GM12878 (cell line): ENCODE measurements at regions not wholly inside any gene's neighbourhood (a gene's known extent, or its start where the extent isn't known, plus 50 kb on each side); places are given as distances from the start of the nearest gene placed in this dataset.

Experiments
- ATAC-seq: fragments of 200-7000 bp; cut with Tn5 transposase; 3 replicates; pipeline ENCODE4 v1.9.1; 2020; ENCODE audit warnings: mild to moderate bottlenecking, moderate library complexity
- BruUV-seq: library from RNA; stranded (reverse); fragments of 400-500 nt; replicated peaks from 2 replicates; lab custom pipeline; 2021; lab: Mats Ljungman, UMichigan
- CTCF ChIA-PET: fragments of 300-600 bp; sonication (Branson Sonifier 250); formaldehyde crosslinking; extraction: SDS; loops from one replicate; lab custom pipeline; 2021; ENCODE audit warnings: inconsistent platforms; lab: Yijun Ruan, JAX
- POLR2A ChIA-PET: fragments of 350-600 bp; formaldehyde crosslinking; extraction: SDS; loops from one replicate; lab custom pipeline; 2021; ENCODE audit warnings: inconsistent platforms; lab: Charles Lee
- RAD21 ChIA-PET: fragments of 300-600 bp; sonication (Branson Sonifier 250); formaldehyde crosslinking; loops from one replicate; lab custom pipeline; 2023; ENCODE audit warnings: antibody characterized with exemption; ENCODE audit not compliant: unreplicated experiment; lab: Charles Lee
- SMC1A ChIA-PET: fragments of 300-600 bp; sonication (Branson Sonifier 250); formaldehyde crosslinking; loops from one replicate; lab custom pipeline; 2023; ENCODE audit not compliant: unreplicated experiment, uncharacterized antibody; lab: Charles Lee
- DNase-seq: peaks from one replicate; pipeline ENCODE4 v3.0.0-alpha.2; 2011; ENCODE audit warnings: low read depth, low spot score
- FAIRE-seq: peaks from 3 replicates; lab custom pipeline; 2011; peaks lifted over from hg19 to GRCh38; lab: Jason Lieb, UNC
- H2AFZ ChIP-seq: 2 replicates; pipeline ENCODE4 v1.6.0; 2011; ENCODE audit warnings: low read depth, low read length, control low read depth; ENCODE audit not compliant: control insufficient read depth
- H3K27ac ChIP-seq: 2 replicates; pipeline ENCODE4 v1.5.1; 2011; ENCODE audit warnings: control low read depth; ENCODE audit not compliant: control insufficient read depth, insufficient read depth
- H3K27me3 ChIP-seq, 2 experiments: replicated peaks in 1 of 2; 2 replicates each; pipeline versions ENCODE4 v1.6.0 to v1.6.1; 2011; ENCODE audit warnings: low read length in 1 of 2; ENCODE audit not compliant: control insufficient read depth in 2 of 2, insufficient read depth in 2 of 2
- H3K36me3 ChIP-seq, 2 experiments: 2 replicates each; pipeline ENCODE4 v1.5.1; 2011; ENCODE audit warnings: low read length in 1 of 2; ENCODE audit not compliant: control insufficient read depth in 2 of 2, insufficient read depth in 2 of 2
- H3K4me1 ChIP-seq: 2 replicates; pipeline ENCODE4 v1.6.1; 2011; ENCODE audit warnings: mild to moderate bottlenecking, low read length, moderate library complexity, mixed read lengths; ENCODE audit not compliant: control insufficient read depth, insufficient read depth
- H3K4me2 ChIP-seq: 2 replicates; pipeline ENCODE4 v1.6.0; 2011; ENCODE audit warnings: control low read depth; ENCODE audit not compliant: control insufficient read depth, insufficient read depth
- H3K4me3 ChIP-seq: fragments of 200-600 bp; sonication (generic); 2 replicates; pipeline ENCODE4 v1.5.1; 2016
- H3K79me2 ChIP-seq: 2 replicates; pipeline ENCODE4 v1.6.0; 2011; ENCODE audit warnings: low read length; ENCODE audit not compliant: control insufficient read depth, insufficient read depth
- H3K9ac ChIP-seq: 2 replicates; pipeline ENCODE4 v1.8.0; 2011; ENCODE audit warnings: low read length, control low read depth, mixed read lengths; ENCODE audit not compliant: control insufficient read depth, insufficient read depth
- H3K9me3 ChIP-seq: replicated peaks from 3 replicates; pipeline ENCODE4 v1.5.1; 2011; ENCODE audit warnings: mild to moderate bottlenecking, low read length; ENCODE audit not compliant: control insufficient read depth, insufficient read depth
- H4K20me1 ChIP-seq: 2 replicates; pipeline ENCODE4 v1.6.0; 2011; ENCODE audit not compliant: control insufficient read depth, insufficient read depth
- NFIC ChIP-seq: IDR thresholded peaks from 2 replicates; pipeline ENCODE4 v1.6.1; 2012; ENCODE audit warnings: low read depth, mild to moderate bottlenecking, inconsistent platforms, low read length, moderate library complexity
- SRF ChIP-seq, 2 experiments: IDR thresholded peaks; 2 replicates each; pipeline ENCODE4 v1.6.1; 2011; ENCODE audit warnings: low read depth in 2 of 2, low read length in 2 of 2, mild to moderate bottlenecking in 1 of 2, moderate library complexity in 1 of 2
- TAF1 ChIP-seq: IDR thresholded peaks from 2 replicates; pipeline ENCODE4 v1.6.1; 2011; ENCODE audit warnings: mild to moderate bottlenecking, low read depth, low read length, borderline replicate concordance
- ZNF622 ChIP-seq: fragments of 450-650 bp; IDR thresholded peaks from 2 replicates; pipeline ENCODE4 v1.6.1; 2017; ENCODE audit warnings: mild to moderate bottlenecking, inconsistent platforms
- WGBS: methylation state at CpG from one replicate; pipeline ENCODE4 v1.1.6; 2016; ENCODE audit warnings: low lambda C conversion rate; ENCODE audit not compliant: insufficient replicate concordance, insufficient coverage; ENCODE audit errors: missing lambda C conversion rate; 5-methylcytosine and 5-hydroxymethylcytosine counted together
- in situ Hi-C: fragments of 300-500 bp; cut with MboI; formaldehyde crosslinking; loops from 9 replicates; pipeline ENCODE4 v1.14.3; 2018; ENCODE audit warnings: mixed read lengths
- intact Hi-C: fragments of 100-400 bp; cut with micrococcal nuclease; formaldehyde crosslinking; loops from one replicate; pipeline ENCODE4 v1.14.2; 2022; ENCODE audit not compliant: unreplicated experiment
- TF ChIP-seq, protein P1 (sequence below): fragments of 450-650 bp; IDR thresholded peaks from 2 replicates; pipeline ENCODE4 v1.6.1; 2017; ENCODE audit warnings: mild to moderate bottlenecking, moderate library complexity

- DNase-seq = no peak
Observed at GRCh38 chr10:130242513-130242912, 106.3 kb downstream of the GLRX3 start.

More at GRCh38 chr10:130242513-130242912, 106.3 kb downstream of the GLRX3 start:
- FAIRE-seq (no peak), ATAC-seq (no peak)
- H3K4me3 ChIP-seq = no peak overlapping the region
- H3K9ac ChIP-seq = no peak overlapping the region
- no peaks in the 10 kb centered on the region for H3K27me3 ChIP-seq
- ChIA-PET CTCF (no interaction called here), SMC1A (no interaction called here), POLR2A (no interaction called here), RAD21 (no interaction called here)
- H3K4me1 ChIP-seq = no peaks in the 10 kb centered on the region
- H4K20me1 ChIP-seq = no peaks in the 10 kb centered on the region
- TF ChIP-seq, protein P1, sequence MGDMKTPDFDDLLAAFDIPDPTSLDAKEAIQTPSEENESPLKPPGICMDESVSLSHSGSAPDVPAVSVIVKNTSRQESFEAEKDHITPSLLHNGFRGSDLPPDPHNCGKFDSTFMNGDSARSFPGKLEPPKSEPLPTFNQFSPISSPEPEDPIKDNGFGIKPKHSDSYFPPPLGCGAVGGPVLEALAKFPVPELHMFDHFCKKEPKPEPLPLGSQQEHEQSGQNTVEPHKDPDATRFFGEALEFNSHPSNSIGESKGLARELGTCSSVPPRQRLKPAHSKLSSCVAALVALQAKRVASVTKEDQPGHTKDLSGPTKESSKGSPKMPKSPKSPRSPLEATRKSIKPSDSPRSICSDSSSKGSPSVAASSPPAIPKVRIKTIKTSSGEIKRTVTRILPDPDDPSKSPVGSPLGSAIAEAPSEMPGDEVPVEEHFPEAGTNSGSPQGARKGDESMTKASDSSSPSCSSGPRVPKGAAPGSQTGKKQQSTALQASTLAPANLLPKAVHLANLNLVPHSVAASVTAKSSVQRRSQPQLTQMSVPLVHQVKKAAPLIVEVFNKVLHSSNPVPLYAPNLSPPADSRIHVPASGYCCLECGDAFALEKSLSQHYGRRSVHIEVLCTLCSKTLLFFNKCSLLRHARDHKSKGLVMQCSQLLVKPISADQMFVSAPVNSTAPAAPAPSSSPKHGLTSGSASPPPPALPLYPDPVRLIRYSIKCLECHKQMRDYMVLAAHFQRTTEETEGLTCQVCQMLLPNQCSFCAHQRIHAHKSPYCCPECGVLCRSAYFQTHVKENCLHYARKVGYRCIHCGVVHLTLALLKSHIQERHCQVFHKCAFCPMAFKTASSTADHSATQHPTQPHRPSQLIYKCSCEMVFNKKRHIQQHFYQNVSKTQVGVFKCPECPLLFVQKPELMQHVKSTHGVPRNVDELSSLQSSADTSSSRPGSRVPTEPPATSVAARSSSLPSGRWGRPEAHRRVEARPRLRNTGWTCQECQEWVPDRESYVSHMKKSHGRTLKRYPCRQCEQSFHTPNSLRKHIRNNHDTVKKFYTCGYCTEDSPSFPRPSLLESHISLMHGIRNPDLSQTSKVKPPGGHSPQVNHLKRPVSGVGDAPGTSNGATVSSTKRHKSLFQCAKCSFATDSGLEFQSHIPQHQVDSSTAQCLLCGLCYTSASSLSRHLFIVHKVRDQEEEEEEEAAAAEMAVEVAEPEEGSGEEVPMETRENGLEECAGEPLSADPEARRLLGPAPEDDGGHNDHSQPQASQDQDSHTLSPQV = no peak
- TF ChIP-seq NFIC (no peak), TAF1 (no peak), SRF (IDR thresholded peaks at IDR 0.05; ENCODE audit: low read depth in 2 of 2, low read length in 2 of 2) (no peak), ZNF622 (no peak)
- H3K27ac ChIP-seq = no peak overlapping the region
- H3K9me3 ChIP-seq = no peaks in the 10 kb centered on the region
- BruUV-seq = no TSS peak
- H3K79me2 ChIP-seq = no peaks in the 10 kb centered on the region
- intact Hi-C loops = no loop called here
- 7% methylated on average over 3 of the region's 3 CpGs for WGBS
- no peaks in the 10 kb centered on the region for H3K36me3 ChIP-seq
- in situ Hi-C loops = no loop called here
- H2AFZ ChIP-seq = no peak overlapping the region
- no peak overlapping the region for H3K4me2 ChIP-seq
